GM18867 (cell line): ENCODE measurements at regions not wholly inside any gene's neighbourhood (a gene's known extent, or its start where the extent isn't known, plus 50 kb on each side); places are given as distances from the start of the nearest gene placed in this dataset.

Source experiments
- ATAC-seq: cut with Tn5 transposase; IDR thresholded peaks from one replicate; pipeline ENCODE4 v1.9.1; 2021; ENCODE audit warnings: mild to moderate bottlenecking, moderate library complexity; ENCODE audit not compliant: unreplicated experiment

DNA sequence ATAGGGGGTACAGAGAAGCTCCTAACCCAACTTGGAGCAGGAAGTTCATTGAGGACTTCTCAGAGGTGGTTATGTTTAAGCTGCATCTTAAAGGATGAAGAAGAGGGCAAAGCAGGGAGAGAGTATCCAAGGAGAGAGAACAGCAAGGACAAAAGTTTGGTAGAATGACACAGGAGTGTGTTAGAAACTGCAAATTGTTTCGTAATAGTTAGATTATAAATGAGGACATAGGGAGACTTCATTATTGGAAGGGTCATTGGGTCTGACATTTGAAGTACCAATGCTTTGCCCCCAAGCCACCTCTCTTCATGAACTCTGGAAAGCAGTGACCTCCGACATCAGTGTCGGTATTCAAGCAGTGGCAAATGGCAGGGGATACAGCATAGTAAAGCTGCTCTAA, 209.6 kb upstream of the JUN start:
- no peak for ATAC-seq

DNA sequence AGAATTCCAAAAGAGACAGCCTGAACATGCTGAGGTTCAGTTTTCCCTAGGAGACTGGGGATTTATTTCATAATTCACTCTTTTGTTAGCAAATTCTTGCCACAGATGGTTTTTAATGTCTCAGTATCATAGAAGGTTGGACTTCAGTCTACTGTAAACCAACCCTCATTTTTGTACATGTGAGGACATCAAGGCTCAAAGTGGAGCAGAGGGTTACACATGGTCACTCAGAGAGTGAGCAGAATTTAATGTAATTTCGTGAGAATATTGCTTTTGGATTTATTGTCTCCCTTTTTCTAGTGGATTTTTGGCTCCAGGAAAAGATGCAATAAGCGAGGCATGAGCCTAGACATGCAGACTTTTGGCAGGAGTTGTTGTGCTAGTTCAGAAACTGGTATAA, 210.8 kb upstream of the JUN start:
- no peak for ATAC-seq

DNA sequence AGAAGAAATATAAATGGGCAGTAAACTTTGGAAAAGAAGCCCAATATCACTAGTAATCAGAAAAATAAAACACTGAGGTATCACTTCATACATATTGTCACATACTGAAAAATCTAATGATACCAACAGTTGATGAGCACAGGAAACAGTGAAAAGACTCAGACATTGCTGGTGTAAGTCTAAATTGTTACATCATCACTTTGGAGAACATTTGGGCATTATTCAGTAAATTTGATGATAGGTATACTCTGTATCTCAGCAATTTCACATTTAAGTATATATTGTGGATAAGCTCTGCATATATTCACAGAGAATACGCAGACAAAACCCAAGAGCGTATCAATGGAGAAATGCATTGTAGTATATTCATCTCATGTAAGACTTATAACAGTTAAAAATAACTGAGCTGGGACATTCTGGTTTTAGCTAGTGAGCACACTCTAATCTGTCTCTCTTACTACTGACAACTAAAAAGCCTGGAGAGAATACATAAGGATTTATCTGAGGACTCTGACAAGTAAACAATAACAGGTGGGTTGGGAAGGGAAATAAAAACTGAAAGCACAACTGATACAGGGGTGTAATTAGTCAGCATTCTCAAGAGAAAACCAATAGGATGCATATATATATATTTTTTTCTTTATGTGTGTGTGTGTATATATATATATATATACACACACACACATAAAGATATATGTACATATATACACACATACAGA, 212.7 kb upstream of the JUN start:
- peak; percentile 87 for ATAC-seq

DNA sequence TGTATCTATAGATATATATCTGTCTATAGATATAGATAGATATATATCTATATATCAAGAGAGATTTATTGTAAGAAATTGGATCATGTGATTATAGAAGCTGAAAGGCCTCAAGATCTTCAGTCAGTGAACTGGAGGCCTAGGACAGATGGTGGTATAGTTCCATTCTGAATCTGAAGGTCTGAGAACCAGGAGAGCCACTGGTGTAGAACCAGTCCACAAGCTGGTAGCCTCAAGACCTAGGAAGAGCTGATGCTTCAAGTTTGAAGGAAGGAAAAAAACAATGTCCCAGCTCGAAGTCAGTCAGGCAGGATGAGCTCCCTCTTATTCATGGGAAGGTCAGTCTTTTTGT, 213.2 kb upstream of the JUN start:
- peak; percentile 53 for ATAC-seq

DNA sequence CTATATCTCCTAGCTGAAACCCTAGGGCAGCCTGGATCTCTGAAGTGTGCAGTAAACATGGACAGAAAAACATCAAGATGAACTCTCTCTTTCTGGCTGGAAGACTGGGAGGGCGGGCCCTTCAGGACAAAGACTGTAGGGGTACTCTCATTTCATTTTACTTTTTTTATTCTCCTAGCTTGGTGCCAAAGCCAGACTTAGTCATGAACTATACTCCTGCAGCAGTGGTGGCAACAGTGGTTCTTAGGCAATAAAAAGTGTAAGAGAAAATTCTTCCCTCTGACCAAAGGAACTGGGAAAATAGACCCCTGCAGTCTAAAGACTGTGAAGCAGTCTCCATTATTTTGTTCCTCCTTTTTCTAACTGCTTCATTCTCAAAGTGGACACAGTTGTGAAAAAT, 213.8 kb upstream of the JUN start:
- ATAC-seq, result no peak

DNA sequence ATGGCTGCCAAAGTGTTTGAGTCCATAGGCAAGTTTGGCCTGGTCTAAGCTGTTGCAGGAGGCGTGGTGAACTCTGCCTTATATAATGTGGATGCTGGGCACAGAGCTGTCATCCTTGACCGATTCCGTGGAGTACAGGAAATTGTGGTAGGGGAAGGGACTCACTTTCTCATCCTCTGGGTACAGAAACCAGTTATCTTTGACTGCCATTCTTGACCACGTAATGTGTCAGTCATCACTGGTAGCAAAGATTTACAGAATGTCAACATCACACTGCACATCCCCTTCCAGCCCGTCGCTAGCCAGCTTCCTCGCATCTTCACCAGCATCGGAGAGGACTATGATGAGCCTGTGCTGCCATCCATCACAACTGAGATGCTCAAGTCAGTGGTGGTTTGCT, 215.8 kb upstream of the JUN start:
- no peak for ATAC-seq

DNA sequence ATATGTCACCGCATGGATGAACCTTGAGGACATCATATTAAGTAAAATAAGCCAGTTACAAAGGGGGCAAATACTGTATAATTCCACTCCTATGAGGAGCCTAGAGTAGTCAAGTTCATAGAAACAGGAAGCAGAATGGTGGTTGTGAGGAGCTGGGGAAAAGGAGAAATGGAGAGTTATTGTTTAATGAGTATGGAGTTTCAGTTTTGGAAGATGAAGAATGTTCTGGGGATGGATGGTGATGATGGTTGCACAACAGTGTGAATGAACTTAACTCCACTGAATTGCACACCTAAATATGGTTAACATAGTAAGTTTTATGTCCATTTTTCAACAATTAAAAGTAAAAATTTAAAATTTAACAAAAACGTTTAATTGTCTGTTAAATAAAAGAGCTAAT, 220.9 kb upstream of the JUN start:
- no peak for ATAC-seq

DNA sequence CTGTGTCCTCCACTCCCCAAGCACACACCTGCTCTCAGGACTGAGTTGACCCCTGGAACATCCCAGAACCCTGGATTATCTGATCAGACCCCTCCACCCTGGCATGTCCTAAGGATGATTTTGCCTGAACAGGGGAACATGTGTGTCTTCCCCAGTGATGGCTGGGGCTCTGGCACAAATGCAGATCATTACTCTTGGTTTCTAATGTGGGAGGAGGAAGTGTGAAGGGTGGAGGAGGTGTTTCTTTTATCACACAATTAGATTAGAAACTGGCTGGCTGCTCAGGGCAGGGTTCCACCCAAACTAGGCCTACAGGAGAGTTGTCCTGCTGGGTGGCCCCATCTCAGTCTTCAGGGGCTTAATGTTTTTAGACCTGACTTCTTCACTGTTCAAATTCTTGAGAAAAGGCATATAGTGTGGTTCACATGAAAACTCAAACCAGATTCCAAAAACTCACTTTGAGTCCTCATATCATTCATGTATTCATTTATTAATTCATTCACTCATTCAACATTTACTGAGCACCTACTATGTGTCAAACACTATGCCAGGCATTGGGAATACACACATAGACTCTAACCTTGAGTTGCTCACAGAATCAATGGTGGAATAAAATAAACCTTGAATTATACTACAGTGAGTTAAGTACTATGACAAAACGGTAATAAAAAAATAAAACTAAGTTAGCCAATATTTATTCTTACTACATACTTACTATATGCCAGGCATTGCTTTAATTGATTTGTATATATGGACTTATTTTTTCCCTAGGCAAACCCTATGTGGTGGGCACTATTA, 221.8 kb upstream of the JUN start:
- peak; percentile 76 for ATAC-seq

DNA sequence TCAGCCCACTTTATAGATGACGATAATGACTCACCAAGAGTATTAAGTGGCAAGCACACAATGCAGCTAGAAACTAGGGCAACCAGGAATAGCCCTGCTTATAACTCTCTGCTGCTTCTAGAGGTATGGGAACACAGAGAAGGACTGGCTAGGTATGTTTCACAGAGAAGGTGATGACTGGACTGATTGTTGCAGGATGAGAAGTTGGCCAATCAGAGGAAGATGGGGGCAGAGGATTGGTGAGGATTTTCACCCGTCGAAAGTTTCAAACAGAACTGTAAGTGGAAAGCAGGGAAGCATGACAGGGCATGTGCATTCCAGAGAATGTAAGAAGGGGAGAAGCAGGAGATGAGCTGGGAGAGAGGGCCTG, 222.4 kb upstream of the JUN start:
- ATAC-seq, result no peak

DNA sequence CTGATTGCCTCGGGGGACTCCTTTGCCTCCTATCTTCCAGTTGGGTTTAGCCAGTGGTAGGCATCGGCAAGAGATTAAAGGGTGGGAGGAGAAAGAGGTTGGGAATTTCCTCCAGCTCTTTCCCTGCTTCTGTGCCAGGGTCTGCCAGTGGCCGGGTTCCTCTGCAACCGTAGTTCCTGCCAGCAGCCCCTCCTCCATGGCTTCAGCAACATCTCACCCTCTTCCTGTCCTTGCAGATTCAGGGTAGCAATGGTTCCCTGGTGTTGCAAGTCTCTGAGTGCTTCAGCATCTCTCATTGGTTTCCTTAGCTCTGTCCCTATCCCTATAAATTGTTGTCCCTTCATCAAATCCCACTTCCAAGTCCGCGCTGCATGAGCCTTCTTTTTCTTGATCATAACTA, 223.1 kb upstream of the JUN start:
- ATAC-seq, result no peak

DNA sequence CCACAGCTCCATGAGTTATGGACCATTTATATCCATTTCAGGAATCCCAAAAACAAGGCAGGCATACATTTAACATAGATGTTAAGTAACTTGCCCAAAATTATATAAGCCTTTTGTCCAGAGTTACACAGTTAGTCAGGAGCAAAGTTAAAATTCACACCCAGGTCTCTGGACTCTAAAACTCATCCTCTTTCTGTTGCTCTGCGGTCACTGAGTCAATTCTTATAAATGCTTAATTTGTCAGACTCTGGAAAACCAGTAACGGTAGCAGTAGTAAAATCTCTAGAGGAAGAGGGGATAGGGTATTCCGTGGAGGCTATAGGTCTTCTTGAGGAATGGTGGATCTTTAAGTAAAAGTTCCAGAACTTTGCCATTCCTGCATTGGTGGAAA, 223.6 kb upstream of the JUN start:
- ATAC-seq, result peak; percentile 18

DNA sequence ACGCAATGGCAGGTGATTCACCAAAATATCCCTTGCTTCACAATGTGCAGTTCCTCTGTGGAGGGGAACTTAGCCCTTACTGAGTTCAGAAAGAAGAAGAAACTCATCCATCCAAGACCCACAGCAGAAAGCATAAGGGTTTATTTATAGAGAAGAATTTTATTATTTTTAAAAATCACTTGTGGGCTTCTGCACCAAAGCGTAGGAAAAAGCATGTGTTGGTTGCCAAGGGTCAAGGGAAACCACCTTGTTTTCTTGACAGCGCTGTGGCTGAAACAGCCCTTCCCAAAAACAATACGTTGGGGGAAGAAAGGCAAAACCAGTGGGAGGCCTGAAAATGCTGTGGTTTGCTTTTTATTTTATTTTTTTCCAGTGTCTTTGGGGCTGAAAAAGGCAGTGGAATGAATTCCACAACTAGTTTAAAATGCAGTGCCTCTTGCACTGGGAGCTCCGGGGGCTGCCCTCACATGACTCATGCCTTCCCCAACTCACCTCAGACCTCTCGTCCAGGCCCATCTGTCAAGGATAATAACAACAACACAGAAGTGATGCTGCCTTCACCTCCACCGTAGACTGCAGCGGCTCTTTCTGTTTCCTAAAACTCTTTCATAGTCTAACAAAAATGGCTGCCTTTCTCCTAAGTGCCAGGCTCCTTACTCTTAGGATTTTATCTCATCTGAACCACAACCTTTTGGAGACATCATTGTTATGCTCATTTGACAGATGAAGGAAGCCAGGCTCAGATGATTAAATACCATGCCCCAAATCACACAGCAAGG, 224.2 kb upstream of the JUN start:
- ATAC-seq, result peak; percentile 44

DNA sequence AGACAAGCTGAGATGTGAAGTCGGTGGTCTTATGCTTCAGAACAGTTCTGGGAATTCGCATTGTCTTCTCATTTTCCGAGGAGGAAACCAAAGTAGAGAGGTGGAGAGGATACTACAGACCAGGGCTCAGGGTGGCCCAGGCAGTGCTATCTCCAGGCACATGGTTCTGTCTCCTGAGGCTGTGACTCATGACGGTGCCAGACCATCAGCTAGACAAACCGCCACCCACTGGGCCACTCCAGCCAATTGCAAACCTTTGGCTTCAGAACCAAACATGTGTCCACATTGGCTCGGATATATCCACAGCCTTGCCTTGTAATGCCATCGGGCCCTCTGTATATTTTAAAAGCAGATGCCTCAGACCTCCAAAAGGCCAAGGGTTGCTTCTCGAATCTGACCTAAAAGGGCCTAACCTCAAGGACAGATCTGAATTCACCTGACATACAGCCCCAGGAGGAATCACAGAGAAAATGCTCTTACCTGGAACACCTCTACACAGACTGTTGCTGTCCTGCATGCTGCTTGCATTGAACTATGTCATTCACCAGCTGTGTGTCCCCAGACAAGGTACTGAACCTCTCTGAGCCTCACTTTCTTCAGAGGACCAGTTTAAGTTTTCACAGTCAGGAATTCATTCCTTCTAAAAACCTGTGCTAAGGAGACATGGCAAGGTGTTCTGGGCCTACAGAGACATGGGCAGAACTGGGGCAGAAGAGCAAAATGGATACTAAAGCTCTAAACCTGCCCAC, 224.9 kb upstream of the JUN start:
- no peak for ATAC-seq

DNA sequence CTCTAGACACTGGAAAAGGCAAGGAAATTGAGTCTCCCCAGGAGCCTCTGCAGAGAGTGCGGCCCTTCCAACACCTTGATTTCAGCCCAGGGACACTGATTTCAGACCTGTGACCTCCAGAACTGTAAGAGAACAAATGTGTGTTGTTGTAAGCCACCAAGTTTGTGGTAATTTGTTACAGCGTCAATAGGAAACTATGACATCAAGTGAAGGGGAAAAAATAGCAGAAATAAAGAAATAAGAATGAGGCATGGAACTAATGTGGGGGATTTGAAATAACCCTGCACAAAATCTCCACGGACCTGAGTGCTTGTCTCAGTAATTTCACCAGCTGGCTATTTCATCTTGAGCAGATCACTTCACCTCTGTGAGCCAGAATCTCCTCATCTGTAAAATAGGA, 227.8 kb upstream of the JUN start:
- no peak for ATAC-seq

DNA sequence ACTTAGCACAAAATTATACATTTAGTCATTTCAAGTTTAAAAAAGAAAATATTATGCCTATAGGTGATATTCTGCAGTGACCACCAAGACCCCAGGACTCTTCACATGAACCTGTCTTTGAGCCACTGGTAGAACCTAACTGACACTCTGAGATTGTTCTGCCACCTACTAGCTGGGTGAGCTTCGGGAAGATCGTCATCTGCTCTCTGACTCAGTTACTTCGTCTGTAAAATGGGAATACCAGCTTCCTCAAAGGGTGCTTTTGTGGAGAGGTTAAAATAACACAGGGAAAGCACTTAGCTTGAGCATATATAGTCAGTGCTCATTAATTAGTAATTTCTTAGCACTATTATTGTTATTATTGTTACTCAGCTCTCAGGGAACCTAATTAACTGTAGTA, 228.5 kb upstream of the JUN start:
- no peak for ATAC-seq

DNA sequence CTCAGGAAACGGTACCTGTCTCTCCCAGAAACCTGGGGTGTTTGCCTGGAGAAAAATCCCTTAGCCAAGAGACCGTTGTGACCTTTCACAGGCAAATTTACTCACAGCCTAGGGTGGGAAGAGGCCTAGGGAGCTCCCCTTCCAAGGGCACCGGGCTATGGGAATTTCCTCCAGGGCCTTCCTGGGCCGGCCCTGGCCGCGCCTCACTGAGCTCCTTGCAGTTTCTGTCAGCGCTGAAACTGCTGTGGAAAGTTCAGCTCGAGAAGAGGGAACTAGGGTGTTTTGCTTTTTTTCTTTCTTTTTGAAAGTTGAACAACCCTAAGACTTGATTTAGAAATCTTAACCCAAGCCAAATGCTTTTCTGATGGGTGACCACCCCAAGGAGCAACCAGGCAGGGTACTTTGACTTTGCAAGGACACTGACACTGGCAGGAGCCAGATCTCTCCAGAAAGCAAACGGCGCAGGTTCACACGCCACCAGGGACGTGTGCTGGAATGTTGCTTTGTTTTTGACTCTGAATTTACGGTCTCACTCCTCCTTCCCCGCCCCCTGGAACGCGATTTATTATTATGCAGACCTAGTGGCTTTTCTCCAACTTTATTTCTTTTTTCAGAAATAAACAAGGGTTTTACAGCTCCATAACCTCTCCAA, 229.6 kb upstream of the JUN start:
- peak; percentile 52 for ATAC-seq

DNA sequence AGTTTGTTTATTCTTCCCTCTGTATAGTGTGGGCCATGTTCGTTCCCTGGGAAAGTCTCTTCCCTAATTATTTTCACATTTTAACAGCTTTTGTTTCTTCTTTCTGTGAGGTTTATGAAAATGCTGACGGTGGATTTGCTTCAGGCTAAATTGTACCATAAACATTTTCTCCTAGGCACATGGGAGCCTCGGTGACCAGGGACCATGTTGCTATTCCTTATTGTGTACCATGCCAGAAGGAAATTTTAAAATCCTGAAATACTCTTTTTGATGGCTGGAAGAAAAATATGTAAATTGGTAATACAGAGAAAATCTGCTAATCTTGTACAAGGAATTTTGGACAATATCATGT, 230.1 kb upstream of the JUN start:
- no peak for ATAC-seq

DNA sequence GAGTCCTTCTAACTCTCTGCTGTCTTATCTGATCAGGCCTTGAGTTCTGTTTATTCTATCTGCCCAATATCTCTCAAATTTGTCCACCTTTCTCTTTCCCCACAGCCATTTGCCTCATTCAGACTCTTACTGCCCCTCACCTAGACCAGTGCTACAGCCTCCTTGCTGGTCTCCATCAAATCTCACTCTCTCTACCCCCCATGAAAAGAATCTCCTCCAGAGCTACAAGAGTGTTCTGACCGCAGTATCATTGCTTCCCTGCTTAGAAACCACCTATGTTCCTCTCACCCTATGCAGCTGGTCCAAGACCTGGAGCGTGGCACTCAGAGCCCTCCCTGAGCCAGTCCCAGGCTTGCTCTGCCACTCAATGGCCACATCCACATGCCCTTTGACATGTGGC, 231.0 kb upstream of the JUN start:
- ATAC-seq, result no peak

DNA sequence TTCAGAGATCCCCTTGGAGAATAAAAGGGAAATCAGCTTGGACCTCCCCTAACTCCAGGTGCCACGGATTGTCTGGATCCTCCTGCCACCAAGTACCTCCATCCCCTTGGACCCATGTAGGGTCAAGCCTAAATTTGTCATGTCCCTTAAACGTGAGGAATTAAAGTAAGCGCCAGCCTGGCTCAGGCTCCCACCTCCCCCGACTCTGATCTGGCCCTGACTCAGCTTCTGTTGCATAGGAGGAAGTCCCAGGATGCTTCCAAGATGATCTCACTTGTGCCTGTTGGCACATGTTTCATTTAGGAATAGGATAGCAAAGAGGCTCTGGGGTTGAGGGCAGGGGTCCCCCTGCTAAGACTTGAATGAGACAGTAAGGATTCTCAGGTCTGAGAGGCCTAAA, 231.9 kb upstream of the JUN start:
- ATAC-seq, result no peak

DNA sequence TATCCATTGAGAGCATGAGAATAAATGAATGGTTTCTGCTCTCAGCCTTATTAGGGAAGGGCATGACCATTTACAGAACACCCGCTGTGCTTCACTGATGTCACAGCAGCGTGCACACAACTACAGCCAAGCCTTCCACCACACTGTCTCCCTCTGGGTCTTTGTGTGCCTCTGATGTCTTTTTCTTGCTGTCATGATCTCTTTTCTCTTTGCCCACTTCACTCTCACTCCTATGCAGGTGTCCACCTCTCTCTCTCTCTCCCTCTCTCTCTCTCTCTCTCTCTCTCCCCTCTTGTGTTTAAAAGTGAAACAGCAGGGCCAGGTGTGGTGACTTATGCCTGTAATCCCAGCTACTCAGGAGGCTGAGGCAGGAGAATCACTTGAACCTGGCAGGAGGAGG, 232.5 kb upstream of the JUN start:
- no peak for ATAC-seq
